AG09319 (cell line): ENCODE measurements at regions not wholly inside any gene's neighbourhood (a gene's known extent, or its start where the extent isn't known, plus 50 kb on each side); places are given as distances from the start of the nearest gene placed in this dataset.

Source experiments
- DNase-seq: peaks from one replicate; pipeline ENCODE4 v3.0.0-alpha.2; 2010; ENCODE audit warnings: low read depth; ENCODE audit errors: extremely low read depth
- TF ChIP-seq, protein P1 (sequence below): IDR thresholded peaks from 2 replicates; pipeline ENCODE4 v1.5.1; 2011; ENCODE audit warnings: low read depth, mild to moderate bottlenecking, inconsistent platforms, low read length, moderate library complexity

DNA sequence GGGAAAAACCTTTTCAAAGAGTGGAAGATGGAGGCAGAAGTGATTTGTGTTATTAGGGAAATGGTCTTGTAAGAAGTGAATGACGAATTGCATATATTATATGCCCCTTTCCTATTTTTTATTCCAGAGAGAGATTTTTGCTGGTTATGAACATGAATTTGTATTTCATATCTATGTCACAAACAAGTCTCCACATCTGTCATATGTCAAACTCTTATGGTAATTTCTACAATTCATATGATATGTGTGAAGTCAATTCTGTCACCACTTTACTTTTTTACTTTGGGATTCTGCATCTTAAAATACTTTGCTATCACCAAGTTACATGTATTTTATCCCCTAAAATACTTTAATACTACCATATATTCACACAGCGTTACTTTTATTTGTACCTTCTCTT is 594.2 kb upstream of the ARPP21 start:
- TF ChIP-seq, protein P1, sequence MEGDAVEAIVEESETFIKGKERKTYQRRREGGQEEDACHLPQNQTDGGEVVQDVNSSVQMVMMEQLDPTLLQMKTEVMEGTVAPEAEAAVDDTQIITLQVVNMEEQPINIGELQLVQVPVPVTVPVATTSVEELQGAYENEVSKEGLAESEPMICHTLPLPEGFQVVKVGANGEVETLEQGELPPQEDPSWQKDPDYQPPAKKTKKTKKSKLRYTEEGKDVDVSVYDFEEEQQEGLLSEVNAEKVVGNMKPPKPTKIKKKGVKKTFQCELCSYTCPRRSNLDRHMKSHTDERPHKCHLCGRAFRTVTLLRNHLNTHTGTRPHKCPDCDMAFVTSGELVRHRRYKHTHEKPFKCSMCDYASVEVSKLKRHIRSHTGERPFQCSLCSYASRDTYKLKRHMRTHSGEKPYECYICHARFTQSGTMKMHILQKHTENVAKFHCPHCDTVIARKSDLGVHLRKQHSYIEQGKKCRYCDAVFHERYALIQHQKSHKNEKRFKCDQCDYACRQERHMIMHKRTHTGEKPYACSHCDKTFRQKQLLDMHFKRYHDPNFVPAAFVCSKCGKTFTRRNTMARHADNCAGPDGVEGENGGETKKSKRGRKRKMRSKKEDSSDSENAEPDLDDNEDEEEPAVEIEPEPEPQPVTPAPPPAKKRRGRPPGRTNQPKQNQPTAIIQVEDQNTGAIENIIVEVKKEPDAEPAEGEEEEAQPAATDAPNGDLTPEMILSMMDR, result no peak
- no peak for DNase-seq

DNA sequence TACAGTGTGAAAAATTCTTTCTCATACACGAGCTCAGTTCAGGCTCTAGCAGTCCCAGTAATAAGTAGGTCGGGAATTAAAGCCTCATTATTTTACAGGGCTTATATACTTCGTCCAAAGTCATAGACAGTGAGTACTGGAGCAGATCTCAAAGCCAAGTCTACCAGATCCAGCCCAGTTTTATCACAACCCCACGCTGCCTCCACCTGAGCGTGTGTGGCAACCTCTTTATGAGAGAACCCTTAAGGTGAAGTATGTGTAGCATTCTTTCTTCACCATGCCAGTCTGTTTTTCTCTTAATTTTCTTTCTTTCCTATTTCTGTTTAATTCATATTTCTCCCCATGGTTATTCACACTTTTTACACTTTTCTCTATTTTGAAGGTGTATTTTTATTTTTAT is 574.6 kb upstream of the ARPP21 start:
- DNase-seq, result no peak
- TF ChIP-seq, protein P1, result no peak

DNA sequence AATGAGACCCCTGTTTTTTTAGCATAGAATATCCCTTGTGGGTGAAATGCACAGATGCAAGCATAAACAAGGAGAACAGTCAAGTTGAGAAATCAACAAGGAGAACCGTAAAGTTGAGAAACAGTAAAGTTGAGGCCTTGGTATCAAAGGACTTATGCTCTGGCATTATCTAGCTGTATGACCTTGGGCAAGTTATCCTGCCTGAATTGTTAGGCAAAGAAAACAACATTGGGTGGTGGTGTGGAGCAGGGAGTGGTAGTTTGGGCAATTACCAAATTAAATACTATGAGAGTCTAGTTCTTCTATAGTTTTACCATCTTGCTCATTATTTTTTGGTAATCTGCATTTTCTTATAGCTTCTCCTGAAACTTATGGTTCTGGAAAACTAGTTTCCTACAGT is 573.4 kb upstream of the ARPP21 start:
- no peak for DNase-seq

DNA sequence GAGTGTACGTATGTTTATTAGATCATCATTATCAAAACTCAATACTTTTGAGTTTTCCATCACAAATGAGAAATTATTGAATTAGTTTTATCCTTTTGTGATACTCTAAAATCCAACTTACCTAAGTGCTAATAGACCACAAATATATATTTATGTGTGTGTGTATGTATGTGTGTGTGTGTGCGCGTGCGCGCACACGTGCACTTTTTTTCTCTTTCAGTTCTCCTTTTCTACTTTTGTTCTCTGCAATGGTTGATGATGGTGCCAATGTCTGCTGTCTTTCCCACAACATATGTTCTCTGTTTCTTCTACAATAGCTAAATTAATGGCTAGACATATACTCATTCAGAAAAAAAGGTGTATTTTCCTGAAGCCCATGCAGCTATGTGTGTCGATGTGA is 571.6 kb upstream of the ARPP21 start:
- TF ChIP-seq, protein P1, result no peak
- no peak for DNase-seq

More for the DNA sequence above, 573.4 kb upstream of the ARPP21 start:
- TF ChIP-seq, protein P1, result no peak

DNA sequence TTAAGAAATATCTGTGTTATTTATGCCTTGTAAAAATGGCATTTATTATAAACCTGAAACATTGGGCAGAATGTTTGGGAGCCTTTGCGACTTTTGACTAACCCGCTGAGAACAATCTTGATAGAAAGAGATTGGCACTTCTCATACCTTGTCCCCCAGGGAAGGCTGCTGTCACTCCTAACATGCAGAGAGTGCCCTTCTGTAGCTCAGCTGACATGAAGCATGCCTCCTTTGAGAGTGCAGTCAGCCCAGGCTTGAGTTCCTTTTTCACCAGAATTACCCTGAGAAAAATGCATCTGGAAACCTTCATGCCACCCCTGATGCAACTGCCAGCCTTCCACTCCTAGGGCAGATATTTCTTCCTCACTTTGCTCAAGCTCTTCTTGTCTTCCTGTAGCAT is 569.2 kb upstream of the ARPP21 start:
- TF ChIP-seq, protein P1, result no peak
- no peak for DNase-seq

DNA sequence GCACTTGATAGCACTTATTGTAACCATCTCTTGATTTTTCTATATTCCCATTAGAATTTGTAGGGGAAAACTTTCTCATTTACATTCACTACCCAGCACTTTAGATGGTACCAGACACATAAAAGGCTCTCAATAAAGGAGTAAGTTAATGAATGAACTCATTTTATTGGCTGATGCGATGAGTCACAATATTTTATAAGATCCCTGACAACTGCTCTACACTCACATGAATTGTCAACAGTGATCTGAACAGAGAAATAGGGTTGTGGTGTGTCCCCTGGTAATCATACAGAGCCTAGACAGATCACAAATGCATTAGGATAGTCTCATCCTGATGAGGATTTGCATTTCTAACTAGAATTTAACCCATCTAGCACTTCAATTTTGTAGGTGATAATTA is 567.6 kb upstream of the ARPP21 start:
- no peak for DNase-seq
- TF ChIP-seq, protein P1, result no peak

DNA sequence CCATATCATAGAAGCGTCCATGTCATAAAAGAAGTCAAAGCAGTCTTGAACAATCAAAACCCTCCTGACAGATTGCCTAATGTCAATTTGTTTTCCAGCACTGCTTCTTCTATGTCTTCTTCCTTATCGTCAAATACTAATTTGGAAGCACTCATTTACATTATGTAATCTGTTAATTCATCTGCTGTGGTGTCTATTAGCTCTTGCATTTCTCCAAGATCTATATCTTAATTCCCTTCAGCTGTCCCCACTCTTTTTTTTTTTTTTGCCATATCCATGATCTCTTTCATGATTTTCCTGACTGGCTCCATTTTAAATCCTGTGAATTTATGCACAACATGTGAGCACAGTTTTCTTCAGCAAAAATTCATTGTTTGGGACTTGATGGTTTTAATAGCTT is 560.5 kb upstream of the ARPP21 start:
- TF ChIP-seq, protein P1, result no peak
- DNase-seq, result no peak
